Ascending aorta (tissue), 2 donors: ENCODE measurements at regions not wholly inside any gene's neighbourhood (a gene's known extent, or its start where the extent isn't known, plus 50 kb on each side); places are given as distances from the start of the nearest gene placed in this dataset.
"Not testable (repeated sequence)": the region's sequence is repeated elsewhere in the genome, so short reads cannot be mapped to it uniquely, and the experiment has no call there.

ENCODE experiments used
- DNase-seq, 2 donors: peaks; one replicate each; pipeline ENCODE4 v3.0.0-alpha.2; 2019; ENCODE audit warnings: low spot score in 2 of 2
- H3K27ac ChIP-seq, 2 donors: fragments of 200-600 bp; sonication (generic); one replicate each; pipeline ENCODE4 v1.5.1; 2016 to 2017; ENCODE audit warnings: mild to moderate bottlenecking in 1 of 2
- H3K27me3 ChIP-seq: fragments of 200-600 bp; sonication (generic); one replicate; pipeline ENCODE4 v1.5.1; 2017
- H3K36me3 ChIP-seq, 2 donors: fragments of 200-600 bp; sonication (generic); one replicate each; pipeline ENCODE4 v1.5.1; 2016
- H3K4me1 ChIP-seq, 2 donors: fragments of 200-600 bp; sonication (generic); one replicate each; pipeline ENCODE4 v1.5.1; 2016 to 2017; ENCODE audit warnings: mild to moderate bottlenecking in 1 of 2
- H3K4me3 ChIP-seq, 2 donors: fragments of 200-600 bp; sonication (generic); one replicate each; pipeline ENCODE4 v1.5.1; 2016 to 2017; ENCODE audit warnings: mild to moderate bottlenecking in 1 of 2
- H3K9me3 ChIP-seq, 2 donors: fragments of 200-600 bp; sonication (generic); one replicate each; pipeline ENCODE4 v1.5.1; 2016
- CTCF ChIP-seq, 3 experiments: fragments of 200-600 bp in 2 of 3; fragments of 450-650 bp in 1 of 3; sonication (generic) in 2 of 3; IDR thresholded peaks; one replicate each; pipeline ENCODE4 v1.5.1; 2016 to 2019; ENCODE audit warnings: antibody characterized with exemption in 3 of 3, mild to moderate bottlenecking in 1 of 3, moderate library complexity in 1 of 3
- intact Hi-C: fragments of 100-400 bp; cut with DNase I; formaldehyde crosslinking; loops from one replicate; pipeline ENCODE4 v1.15.1; 2023

GRCh38 chr2:188028739-188029138 is 262.9 kb upstream of the GULP1 start:
- no peak for DNase-seq
- Histone ChIP-seq H3K4me1 (no peaks in the 10 kb centered on the region), H3K9me3 (no peaks in the 10 kb centered on the region), H3K27me3 (no peaks in the 10 kb centered on the region), H3K4me3 (no peak overlapping the region), H3K27ac (no peak overlapping the region), H3K36me3 (no peaks in the 10 kb centered on the region)
- no peak for TF ChIP-seq CTCF (IDR thresholded peaks at IDR 0.05)
- intact Hi-C loops: no loop called here

GRCh38 chr2:188032306-188032705 is 259.4 kb upstream of the GULP1 start:
- no peak for TF ChIP-seq CTCF (IDR thresholded peaks at IDR 0.05)
- H3K4me3 ChIP-seq: no peak overlapping the region
- H3K9me3 ChIP-seq: no peaks in the 10 kb centered on the region
- no peaks in the 10 kb centered on the region for H3K36me3 ChIP-seq
- no peak for DNase-seq
- intact Hi-C loops: no loop called here
- H3K27ac ChIP-seq: no peak overlapping the region
- no peaks in the 10 kb centered on the region for H3K4me1 ChIP-seq
- no peaks in the 10 kb centered on the region for H3K27me3 ChIP-seq

GRCh38 chr2:188032786-188033185 is 258.9 kb upstream of the GULP1 start:
- H3K4me3 ChIP-seq: no peak overlapping the region

GRCh38 chr2:188033240-188033639 is 258.4 kb upstream of the GULP1 start:
- H3K4me1 ChIP-seq, H3K4me3 ChIP-seq, DNase-seq, intact Hi-C loops, H3K27ac ChIP-seq, H3K36me3 ChIP-seq, H3K27me3 ChIP-seq, H3K9me3 ChIP-seq: not testable (repeated sequence)

More at GRCh38 chr2:188032786-188033185, 258.9 kb upstream of the GULP1 start:
- H3K36me3 ChIP-seq: no peaks in the 10 kb centered on the region
- TF ChIP-seq CTCF (IDR thresholded peaks at IDR 0.05): no peak
- no peak overlapping the region for H3K27ac ChIP-seq
- no peaks in the 10 kb centered on the region for H3K4me1 ChIP-seq
- H3K9me3 ChIP-seq: no peaks in the 10 kb centered on the region
- DNase-seq: no peak
- intact Hi-C loops: no loop called here
- H3K27me3 ChIP-seq: no peaks in the 10 kb centered on the region

GRCh38 chr2:188034102-188034501 is 257.6 kb upstream of the GULP1 start:
- H3K36me3 ChIP-seq, H3K27ac ChIP-seq, DNase-seq, intact Hi-C loops, H3K4me3 ChIP-seq, H3K4me1 ChIP-seq, H3K9me3 ChIP-seq, H3K27me3 ChIP-seq: not testable (repeated sequence)

GRCh38 chr2:188035377-188035776 is 256.3 kb upstream of the GULP1 start:
- H3K36me3 ChIP-seq, H3K4me3 ChIP-seq, intact Hi-C loops, H3K27me3 ChIP-seq, DNase-seq, H3K9me3 ChIP-seq, H3K4me1 ChIP-seq, H3K27ac ChIP-seq: not testable (repeated sequence)

GRCh38 chr2:188036786-188037185 is 254.9 kb upstream of the GULP1 start:
- H3K36me3 ChIP-seq, H3K4me1 ChIP-seq, H3K27ac ChIP-seq, H3K27me3 ChIP-seq, H3K9me3 ChIP-seq, intact Hi-C loops, H3K4me3 ChIP-seq, DNase-seq: not testable (repeated sequence)

GRCh38 chr2:188039307-188039706 is 252.4 kb upstream of the GULP1 start:
- intact Hi-C loops: no loop called here
- no peak for DNase-seq
- H3K4me3 ChIP-seq: no peak overlapping the region
- no peaks in the 10 kb centered on the region for H3K27me3 ChIP-seq
- no peak overlapping the region for H3K27ac ChIP-seq
- H3K36me3 ChIP-seq: no peaks in the 10 kb centered on the region
- TF ChIP-seq CTCF (IDR thresholded peaks at IDR 0.05): no peak
- no peaks in the 10 kb centered on the region for H3K4me1 ChIP-seq
- no peaks in the 10 kb centered on the region for H3K9me3 ChIP-seq
